GM12874 (cell line): ENCODE measurements at regions not wholly inside any gene's neighbourhood (a gene's known extent, or its start where the extent isn't known, plus 50 kb on each side); places are given as distances from the start of the nearest gene placed in this dataset.
A peak's percentile ranks its signal among the peaks of the same experiment; 100 is the strongest.

ENCODE experiments used
- TF ChIP-seq, protein P1 (sequence below): IDR thresholded peaks from 2 replicates; pipeline ENCODE4 v1.5.1; 2011; ENCODE audit warnings: low read depth, mild to moderate bottlenecking, control low read depth, low read length, moderate library complexity; ENCODE audit not compliant: insufficient read depth

DNA sequence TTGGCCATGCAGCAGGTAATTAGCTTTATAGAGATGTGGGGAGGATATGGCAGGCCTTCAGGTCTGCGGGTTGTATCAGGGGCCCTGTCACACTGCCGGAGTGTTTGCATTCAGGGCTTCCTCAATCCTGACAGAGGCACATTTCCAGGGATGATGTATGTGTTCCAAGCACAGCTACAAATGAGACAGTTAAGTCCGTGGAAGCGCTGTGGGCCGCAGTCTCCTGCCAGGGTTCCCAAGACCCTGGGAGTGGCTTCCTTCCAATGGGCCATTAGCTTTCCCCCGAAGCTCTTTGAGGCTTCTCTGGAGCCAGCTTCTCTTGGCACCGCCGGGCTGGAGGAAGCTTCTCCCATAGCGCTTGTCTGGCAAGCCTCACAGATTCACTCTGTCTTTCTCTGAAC lies 1524.7 kb upstream of the TMEM132C start:
- TF ChIP-seq, protein P1, sequence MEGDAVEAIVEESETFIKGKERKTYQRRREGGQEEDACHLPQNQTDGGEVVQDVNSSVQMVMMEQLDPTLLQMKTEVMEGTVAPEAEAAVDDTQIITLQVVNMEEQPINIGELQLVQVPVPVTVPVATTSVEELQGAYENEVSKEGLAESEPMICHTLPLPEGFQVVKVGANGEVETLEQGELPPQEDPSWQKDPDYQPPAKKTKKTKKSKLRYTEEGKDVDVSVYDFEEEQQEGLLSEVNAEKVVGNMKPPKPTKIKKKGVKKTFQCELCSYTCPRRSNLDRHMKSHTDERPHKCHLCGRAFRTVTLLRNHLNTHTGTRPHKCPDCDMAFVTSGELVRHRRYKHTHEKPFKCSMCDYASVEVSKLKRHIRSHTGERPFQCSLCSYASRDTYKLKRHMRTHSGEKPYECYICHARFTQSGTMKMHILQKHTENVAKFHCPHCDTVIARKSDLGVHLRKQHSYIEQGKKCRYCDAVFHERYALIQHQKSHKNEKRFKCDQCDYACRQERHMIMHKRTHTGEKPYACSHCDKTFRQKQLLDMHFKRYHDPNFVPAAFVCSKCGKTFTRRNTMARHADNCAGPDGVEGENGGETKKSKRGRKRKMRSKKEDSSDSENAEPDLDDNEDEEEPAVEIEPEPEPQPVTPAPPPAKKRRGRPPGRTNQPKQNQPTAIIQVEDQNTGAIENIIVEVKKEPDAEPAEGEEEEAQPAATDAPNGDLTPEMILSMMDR, result no peak

GRCh38 chr12:126747530-126748149 lies 1519.3 kb upstream of the TMEM132C start:
- TF ChIP-seq, protein P1, result peak; percentile 71

DNA sequence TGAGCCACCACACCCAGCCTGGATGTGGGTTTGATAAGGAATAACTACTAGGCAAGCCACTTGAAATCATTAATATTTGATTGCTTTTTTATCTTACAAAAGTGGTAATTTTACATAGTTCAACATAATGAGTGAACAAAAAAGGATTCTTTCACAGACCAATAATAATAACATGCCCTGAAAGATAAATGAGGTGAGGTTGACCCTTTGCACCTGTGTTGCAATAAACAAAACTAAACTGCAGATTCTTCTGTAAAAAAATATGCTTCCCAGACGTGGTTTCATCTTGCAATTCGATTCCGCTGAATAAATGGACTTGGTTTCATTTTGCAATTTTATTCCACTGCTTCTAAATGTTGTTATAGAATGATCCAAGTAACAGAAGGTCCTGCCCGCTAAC lies 1514.9 kb upstream of the TMEM132C start:
- TF ChIP-seq, protein P1, result no peak

GRCh38 chr12:126757326-126757725 lies 1509.6 kb upstream of the TMEM132C start:
- TF ChIP-seq, protein P1, result no peak

GRCh38 chr12:126760092-126760491 lies 1506.9 kb upstream of the TMEM132C start:
- TF ChIP-seq, protein P1, result no peak

DNA sequence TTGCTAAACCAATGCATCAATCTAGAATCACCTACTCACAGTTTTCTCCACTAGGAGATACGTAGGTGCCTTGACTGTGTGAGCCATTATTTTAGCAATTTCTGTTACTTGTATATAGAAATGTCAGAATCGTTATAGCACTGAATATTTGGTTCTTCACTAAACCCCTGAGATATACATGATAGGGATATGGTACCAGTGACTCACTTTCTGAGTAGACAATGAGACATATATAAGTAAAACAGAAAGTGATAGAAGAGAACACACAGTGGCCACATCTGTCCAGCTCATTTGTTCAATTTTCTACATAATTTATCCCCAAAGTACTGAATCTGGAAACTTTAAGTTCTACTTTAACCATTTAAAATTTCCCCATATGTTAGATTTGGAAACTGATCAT lies 1505.5 kb upstream of the TMEM132C start:
- TF ChIP-seq, protein P1, result no peak

GRCh38 chr12:126762150-126762549 lies 1504.8 kb upstream of the TMEM132C start:
- TF ChIP-seq, protein P1, result no peak
